HepG2 (cell line): ENCODE measurements at regions not wholly inside any gene's neighbourhood (a gene's known extent, or its start where the extent isn't known, plus 50 kb on each side); places are given as distances from the start of the nearest gene placed in this dataset.

ENCODE experiments used
- ATAC-seq: fragments of 200-7000 bp; cut with Tn5 transposase; 3 replicates; pipeline ENCODE4 v1.9.1; 2020; ENCODE audit warnings: mild to moderate bottlenecking, moderate library complexity
- BruUV-seq: library from RNA; stranded (reverse); fragments of 400-500 nt; replicated peaks from 2 replicates; lab custom pipeline; 2021; lab: Mats Ljungman, UMichigan
- CTCF ChIA-PET: fragments of 300-600 bp; formaldehyde crosslinking; extraction: SDS; loops from one replicate; lab custom pipeline; 2021; ENCODE audit warnings: low total read pairs, inconsistent platforms, low intra/inter-chr PET ratio; lab: Yijun Ruan, JAX
- POLR2A ChIA-PET: fragments of 350-600 bp; sonication (Branson Sonifier 250); formaldehyde crosslinking; loops from one replicate; lab custom pipeline; 2020; ENCODE audit warnings: antibody characterized with exemption, inconsistent platforms; lab: Yijun Ruan, JAX
- DNase-seq: peaks from one replicate; pipeline ENCODE4 v3.0.0-alpha.2; 2015; ENCODE audit warnings: low spot score
- FAIRE-seq: peaks from 3 replicates; lab custom pipeline; 2011; peaks lifted over from hg19 to GRCh38; lab: Jason Lieb, UNC
- H2AFZ ChIP-seq: one replicate; pipeline ENCODE4 v1.6.1; 2011; ENCODE audit warnings: low read length, inconsistent platforms
- H3K27ac ChIP-seq: fragments of 300-600 bp; 3 replicates; pipeline ENCODE4 v1.8.0; 2011; ENCODE audit warnings: mixed run types, mild to moderate bottlenecking, mixed read lengths, low read length, inconsistent platforms; ENCODE audit not compliant: insufficient read depth; ENCODE audit errors: extremely low read length
- H3K27me3 ChIP-seq, 2 experiments: fragments of 200-600 bp in 1 of 2; 2 replicates in 1 of 2; 3 replicates in 1 of 2; pipeline versions ENCODE4 v1.6.0 to v1.8.0; 2011; ENCODE audit warnings: low read length in 2 of 2, mild to moderate bottlenecking in 2 of 2, moderate library complexity in 2 of 2, inconsistent platforms in 1 of 2; ENCODE audit not compliant: insufficient read depth in 2 of 2, control insufficient read depth in 1 of 2
- H3K36me3 ChIP-seq, 2 experiments: fragments of 200-600 bp in 1 of 2; replicated peaks in 1 of 2; 2 replicates in 1 of 2; 3 replicates in 1 of 2; pipeline versions ENCODE4 v1.5.1 to v1.8.0; 2011; ENCODE audit warnings: low read length in 2 of 2, inconsistent platforms in 1 of 2; ENCODE audit not compliant: insufficient read depth in 2 of 2, control insufficient read depth in 1 of 2
- H3K4me1 ChIP-seq: 2 replicates; pipeline ENCODE4 v1.5.1; 2012; ENCODE audit warnings: low read length, inconsistent platforms; ENCODE audit not compliant: insufficient read depth
- H3K4me2 ChIP-seq: 2 replicates; pipeline ENCODE4 v1.6.0; 2011; ENCODE audit warnings: low read depth, low read length, inconsistent platforms
- H3K4me3 ChIP-seq, 3 experiments: fragments of 200-600 bp in 1 of 3; sonication (generic), shearing (Covaris generic) in 1 of 3; replicated peaks in 1 of 3; 2 replicates each; pipeline ENCODE4 v1.5.1; 2011 to 2016; ENCODE audit warnings: low read length in 3 of 3, inconsistent platforms in 2 of 3, low read depth in 2 of 3, mild to moderate bottlenecking in 2 of 3, control low read depth in 1 of 3, mixed read lengths in 1 of 3; ENCODE audit not compliant: insufficient read depth in 1 of 3
- H3K79me2 ChIP-seq: one replicate; pipeline ENCODE4 v1.6.1; 2011; ENCODE audit warnings: low read length, inconsistent platforms; ENCODE audit not compliant: insufficient read depth
- H3K9ac ChIP-seq: 2 replicates; pipeline ENCODE4 v1.6.0; 2011; ENCODE audit warnings: mild to moderate bottlenecking, low read depth, low read length, inconsistent platforms; ENCODE audit not compliant: insufficient read depth
- H3K9me3 ChIP-seq: 2 replicates; pipeline ENCODE4 v1.5.1; 2012; ENCODE audit warnings: mild to moderate bottlenecking, low read length
- H4K20me1 ChIP-seq: 2 replicates; pipeline ENCODE4 v1.6.0; 2011; ENCODE audit warnings: inconsistent platforms, mild to moderate bottlenecking, low read length, moderate library complexity; ENCODE audit not compliant: insufficient read depth
- DMAP1 ChIP-seq: IDR thresholded peaks from 2 replicates; pipeline ENCODE4 v1.6.1; 2016
- FOXJ3 ChIP-seq: sonication (generic); formaldehyde crosslinking; IDR thresholded peaks from 2 replicates; pipeline ENCODE4 v1.4.0; 2020; ENCODE audit warnings: missing genetic modification reagents, mild to moderate bottlenecking, borderline replicate concordance
- HOXA7 ChIP-seq: sonication (generic); formaldehyde crosslinking; IDR thresholded peaks from 2 replicates; pipeline ENCODE4 v1.8.1; 2022; ENCODE audit warnings: mild to moderate bottlenecking, missing genetic modification reagents, moderate library complexity
- MXD4 ChIP-seq: IDR thresholded peaks from 2 replicates; pipeline ENCODE4 v1.6.1; 2016; ENCODE audit warnings: mild to moderate bottlenecking, missing biosample characterization, missing genetic modification reagents
- MZF1 ChIP-seq: sonication (generic); formaldehyde crosslinking; IDR thresholded peaks from 2 replicates; pipeline ENCODE4 v1.8.1; 2023; ENCODE audit warnings: mild to moderate bottlenecking, missing genetic modification reagents, borderline replicate concordance
- PHF21A ChIP-seq: sonication (generic); formaldehyde crosslinking; IDR thresholded peaks from 2 replicates; pipeline ENCODE4 v1.5.0; 2020; ENCODE audit warnings: mild to moderate bottlenecking, missing genetic modification reagents
- PITX1 ChIP-seq: sonication (generic); formaldehyde crosslinking; IDR thresholded peaks from 2 replicates; pipeline ENCODE4 v1.5.1; 2020; ENCODE audit warnings: mild to moderate bottlenecking, missing genetic modification reagents
- POGZ ChIP-seq: sonication (generic); formaldehyde crosslinking; IDR thresholded peaks from 2 replicates; pipeline ENCODE4 v1.4.0; 2020; ENCODE audit warnings: mild to moderate bottlenecking, missing genetic modification reagents
- ZNF234 ChIP-seq: sonication (generic); formaldehyde crosslinking; conservative IDR thresholded peaks from 2 replicates; pipeline ENCODE4 v1.5.1; 2020; ENCODE audit warnings: mild to moderate bottlenecking, missing genetic modification reagents
- ZNF530 ChIP-seq: sonication (generic); formaldehyde crosslinking; IDR thresholded peaks from 2 replicates; pipeline ENCODE4 v1.5.0; 2020; ENCODE audit warnings: low read depth, mild to moderate bottlenecking, missing genetic modification reagents
- ZNF574 ChIP-seq: sonication (generic); formaldehyde crosslinking; IDR thresholded peaks from 2 replicates; pipeline ENCODE4 v1.4.0; 2020; ENCODE audit warnings: missing genetic modification reagents
- ZNF691 ChIP-seq: sonication (generic); formaldehyde crosslinking; IDR thresholded peaks from 2 replicates; pipeline ENCODE4 v1.4.0; 2020; ENCODE audit warnings: missing genetic modification reagents, low read depth, mild to moderate bottlenecking, borderline replicate concordance
- ZNF704 ChIP-seq: sonication (generic); formaldehyde crosslinking; IDR thresholded peaks from 2 replicates; pipeline ENCODE4 v1.8.1; 2023; ENCODE audit warnings: mild to moderate bottlenecking, inconsistent platforms, moderate library complexity, missing genetic modification reagents, borderline replicate concordance
- WGBS: methylation state at CpG from one replicate; pipeline ENCODE4 v1.1.6; 2017; ENCODE audit warnings: low lambda C conversion rate; 5-methylcytosine and 5-hydroxymethylcytosine counted together
- in situ Hi-C: cut with HindIII; loops from 2 replicates; pipeline ENCODE4 v1.10.0; 2017; ENCODE audit warnings: low pct_unique_long_range_greater_than_20kb; ENCODE audit not compliant: extremely low pct_ligation_motif_present
- intact Hi-C: fragments of 100-400 bp; cut with micrococcal nuclease; formaldehyde crosslinking; loops from one replicate; pipeline ENCODE4 v1.10.0; 2022; ENCODE audit not compliant: unreplicated experiment

GRCh38 chr15:53036641-53037040 lies 246.5 kb upstream of the ONECUT1 start:
- ChIA-PET POLR2A (no interaction called here), CTCF (no interaction called here)
- no peaks in the 10 kb centered on the region for H3K9me3 ChIP-seq
- no peak overlapping the region for H2AFZ ChIP-seq
- BruUV-seq: no TSS peak
- no peaks in the 10 kb centered on the region for H3K36me3 ChIP-seq
- ATAC-seq (no peak), DNase-seq (no peak), FAIRE-seq (no peak)
- 75% methylated on average over 2 of the region's 2 CpGs for WGBS
- no peaks in the 10 kb centered on the region for H3K27me3 ChIP-seq
- no peak overlapping the region for H3K27ac ChIP-seq
- no peak overlapping the region for H3K9ac ChIP-seq
- no peak overlapping the region for H3K4me2 ChIP-seq
- intact Hi-C loops (loop anchor here (5.0 to 10.0 kb wide), 2 partner anchors 252 to 521 kb away; no protein-coding TSS in a partner anchor), in situ Hi-C loops (no loop called here)
- H4K20me1 ChIP-seq: no peaks in the 10 kb centered on the region
- TF ChIP-seq ZNF691 (CRISPR knock-in tag) (no peak), MZF1 (CRISPR knock-in tag) (no peak), HOXA7 (CRISPR knock-in tag) (no peak), ZNF704 (CRISPR knock-in tag) (no peak), PITX1 (no peak), ZNF530 (no peak), ZNF234 (no peak), FOXJ3 (CRISPR knock-in tag) (no peak), PHF21A (CRISPR knock-in tag) (no peak), DMAP1 (CRISPR knock-in tag) (no peak), POGZ (CRISPR knock-in tag) (no peak), ZNF574 (CRISPR knock-in tag) (no peak), MXD4 (CRISPR knock-in tag) (no peak)
- H3K4me3 ChIP-seq: no peak overlapping the region
- no peaks in the 10 kb centered on the region for H3K79me2 ChIP-seq
- H3K4me1 ChIP-seq: peaks cover 66% of the 10 kb centered on the region
